Lung (tissue), 11 donors: ENCODE measurements at regions not wholly inside any gene's neighbourhood (a gene's known extent, or its start where the extent isn't known, plus 50 kb on each side); places are given as distances from the start of the nearest gene placed in this dataset.
A peak's percentile ranks its signal among the peaks of the same experiment; 100 is the strongest.

Experiments
- ATAC-seq: fragments of 200-7000 bp; cut with Tn5 transposase; one replicate; pipeline ENCODE4 v1.9.1; 2020; ENCODE audit warnings: moderate number of reproducible peaks; ENCODE audit not compliant: insufficient read depth, low FRiP score
- DNase-seq, 3 donors: peaks; one replicate each; pipeline ENCODE4 v3.0.0-alpha.2; 2013 to 2017
- H3K27ac ChIP-seq, 2 donors: one replicate each; pipeline ENCODE4 v1.5.1; 2013; ENCODE audit warnings: mild to moderate bottlenecking in 2 of 2, moderate library complexity in 2 of 2, control low read depth in 1 of 2, inconsistent platforms in 1 of 2, low read depth in 1 of 2, low read length in 1 of 2
- H3K27me3 ChIP-seq, 3 donors: one replicate each; pipeline ENCODE4 v1.5.1; 2013; ENCODE audit warnings: low read length in 2 of 3; ENCODE audit not compliant: control insufficient read depth in 3 of 3, insufficient read depth in 3 of 3
- H3K36me3 ChIP-seq, 4 donors: one replicate each; pipeline ENCODE4 v1.5.1; 2013; ENCODE audit warnings: low read length in 4 of 4, mild to moderate bottlenecking in 1 of 4, moderate library complexity in 1 of 4; ENCODE audit not compliant: control insufficient read depth in 4 of 4, insufficient read depth in 4 of 4
- H3K4me1 ChIP-seq, 5 donors: one replicate each; pipeline ENCODE4 v1.5.1; 2013; ENCODE audit warnings: low read length in 5 of 5, mild to moderate bottlenecking in 2 of 5, moderate library complexity in 1 of 5; ENCODE audit not compliant: control insufficient read depth in 5 of 5, insufficient read depth in 5 of 5
- H3K4me3 ChIP-seq: one replicate; pipeline ENCODE4 v1.5.1; 2013; ENCODE audit warnings: mild to moderate bottlenecking, control low read depth, moderate library complexity
- H3K9ac ChIP-seq, 2 donors: one replicate each; pipeline ENCODE4 v1.5.1; 2013; ENCODE audit warnings: low read length in 2 of 2, control low read depth in 1 of 2; ENCODE audit not compliant: insufficient read depth in 1 of 2
- H3K9me3 ChIP-seq, 4 donors: one replicate each; pipeline ENCODE4 v1.5.1; 2013; ENCODE audit warnings: low read length in 3 of 4, mild to moderate bottlenecking in 1 of 4, moderate library complexity in 1 of 4; ENCODE audit not compliant: control insufficient read depth in 4 of 4, insufficient read depth in 3 of 4
- WGBS, 2 donors: extraction: QIAGEN DNeasy Blood & Tissue Kit; methylation state at CpG; one replicate each; pipeline ENCODE4 v1.1.7; 2013; 5-methylcytosine and 5-hydroxymethylcytosine counted together
- TF ChIP-seq, protein P1 (sequence below): IDR thresholded peaks from 2 replicates; pipeline ENCODE4 v1.5.1; 2012; ENCODE audit warnings: mild to moderate bottlenecking; ENCODE audit errors: control extremely low read depth, extremely low read depth
- donor health status: control.
- donor health status: control.
- donor health status: Bipolar disorder and iron deficiency.
- donor health status: healthy.
- donor health status: DM: yes; HTN: yes; CAD: no.

GRCh38 chr2:128449226-128450061, 130.8 kb upstream of the HS6ST1 start:
- H3K4me3 ChIP-seq = no peak overlapping the region
- no peaks in the 10 kb centered on the region for H3K27me3 ChIP-seq
- no peak overlapping the region for H3K9ac ChIP-seq
- WGBS, 2 donors = 88 to 91% methylated on average over 24 of the region's 24 CpGs
- TF ChIP-seq, protein P1, sequence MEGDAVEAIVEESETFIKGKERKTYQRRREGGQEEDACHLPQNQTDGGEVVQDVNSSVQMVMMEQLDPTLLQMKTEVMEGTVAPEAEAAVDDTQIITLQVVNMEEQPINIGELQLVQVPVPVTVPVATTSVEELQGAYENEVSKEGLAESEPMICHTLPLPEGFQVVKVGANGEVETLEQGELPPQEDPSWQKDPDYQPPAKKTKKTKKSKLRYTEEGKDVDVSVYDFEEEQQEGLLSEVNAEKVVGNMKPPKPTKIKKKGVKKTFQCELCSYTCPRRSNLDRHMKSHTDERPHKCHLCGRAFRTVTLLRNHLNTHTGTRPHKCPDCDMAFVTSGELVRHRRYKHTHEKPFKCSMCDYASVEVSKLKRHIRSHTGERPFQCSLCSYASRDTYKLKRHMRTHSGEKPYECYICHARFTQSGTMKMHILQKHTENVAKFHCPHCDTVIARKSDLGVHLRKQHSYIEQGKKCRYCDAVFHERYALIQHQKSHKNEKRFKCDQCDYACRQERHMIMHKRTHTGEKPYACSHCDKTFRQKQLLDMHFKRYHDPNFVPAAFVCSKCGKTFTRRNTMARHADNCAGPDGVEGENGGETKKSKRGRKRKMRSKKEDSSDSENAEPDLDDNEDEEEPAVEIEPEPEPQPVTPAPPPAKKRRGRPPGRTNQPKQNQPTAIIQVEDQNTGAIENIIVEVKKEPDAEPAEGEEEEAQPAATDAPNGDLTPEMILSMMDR = no peak
- ATAC-seq (no peak), DNase-seq (peak; percentile 79 to 87 (median 79))
- no peak overlapping the region for H3K27ac ChIP-seq
- H3K9me3 ChIP-seq = no peaks in the 10 kb centered on the region
- peaks cover 0 to 44% (median 6%) of the 10 kb centered on the region in 5 donors for H3K4me1 ChIP-seq
- no peaks in the 10 kb centered on the region for H3K36me3 ChIP-seq

DNA sequence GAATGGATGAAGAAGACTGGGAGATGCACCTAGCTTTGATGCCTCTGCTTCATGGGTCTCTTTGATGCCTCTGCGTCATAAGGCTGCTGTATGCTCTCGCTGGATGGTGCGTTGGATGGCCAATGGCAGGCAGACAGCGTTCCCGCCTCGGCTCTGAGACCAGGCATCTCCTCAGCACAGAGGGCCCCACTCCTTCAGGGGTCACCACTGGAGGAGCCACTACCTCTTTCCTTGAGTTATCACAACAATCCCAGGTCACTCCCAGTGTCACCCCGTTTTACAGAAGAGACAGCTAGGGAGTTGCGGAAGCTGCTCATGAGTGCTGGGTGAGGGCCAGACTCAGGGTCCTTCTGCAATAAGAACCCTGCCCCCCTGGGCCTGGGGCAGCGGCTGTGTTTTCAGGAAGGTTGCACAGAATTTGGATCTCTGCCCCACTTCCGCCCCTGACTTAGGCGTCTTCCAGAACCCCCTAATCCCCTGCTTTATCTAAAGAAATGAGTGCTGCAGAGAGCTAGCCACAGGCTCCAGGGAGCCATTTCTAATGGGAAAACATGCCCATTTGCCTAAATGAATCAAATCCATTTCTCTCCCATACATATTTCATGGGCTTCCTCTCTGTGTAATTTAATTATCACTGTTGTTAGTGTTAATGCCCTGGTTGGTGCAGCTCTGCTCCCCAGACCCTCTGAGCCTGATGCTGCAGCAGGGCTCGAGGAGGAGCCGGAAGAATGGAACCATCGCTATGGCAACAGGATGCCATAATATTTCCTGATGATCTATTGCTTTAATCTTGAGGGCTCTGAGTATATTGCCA, 131.8 kb upstream of the HS6ST1 start:
- Histone ChIP-seq H3K4me3 (no peak overlapping the region), H3K36me3 (no peaks in the 10 kb centered on the region), H3K9ac (no peak overlapping the region), H3K4me1 (peaks cover 0 to 37% (median 6%) of the 10 kb centered on the region in 5 donors), H3K27me3 (no peaks in the 10 kb centered on the region), H3K9me3 (no peaks in the 10 kb centered on the region), H3K27ac (no peak overlapping the region)
- TF ChIP-seq, protein P1 = no peak
- 81 to 88% methylated on average over 14 of the region's 14 CpGs for WGBS, 2 donors
- DNase-seq (peak in 2 of 3 donors; percentile 61 to 69), ATAC-seq (no peak)

DNA sequence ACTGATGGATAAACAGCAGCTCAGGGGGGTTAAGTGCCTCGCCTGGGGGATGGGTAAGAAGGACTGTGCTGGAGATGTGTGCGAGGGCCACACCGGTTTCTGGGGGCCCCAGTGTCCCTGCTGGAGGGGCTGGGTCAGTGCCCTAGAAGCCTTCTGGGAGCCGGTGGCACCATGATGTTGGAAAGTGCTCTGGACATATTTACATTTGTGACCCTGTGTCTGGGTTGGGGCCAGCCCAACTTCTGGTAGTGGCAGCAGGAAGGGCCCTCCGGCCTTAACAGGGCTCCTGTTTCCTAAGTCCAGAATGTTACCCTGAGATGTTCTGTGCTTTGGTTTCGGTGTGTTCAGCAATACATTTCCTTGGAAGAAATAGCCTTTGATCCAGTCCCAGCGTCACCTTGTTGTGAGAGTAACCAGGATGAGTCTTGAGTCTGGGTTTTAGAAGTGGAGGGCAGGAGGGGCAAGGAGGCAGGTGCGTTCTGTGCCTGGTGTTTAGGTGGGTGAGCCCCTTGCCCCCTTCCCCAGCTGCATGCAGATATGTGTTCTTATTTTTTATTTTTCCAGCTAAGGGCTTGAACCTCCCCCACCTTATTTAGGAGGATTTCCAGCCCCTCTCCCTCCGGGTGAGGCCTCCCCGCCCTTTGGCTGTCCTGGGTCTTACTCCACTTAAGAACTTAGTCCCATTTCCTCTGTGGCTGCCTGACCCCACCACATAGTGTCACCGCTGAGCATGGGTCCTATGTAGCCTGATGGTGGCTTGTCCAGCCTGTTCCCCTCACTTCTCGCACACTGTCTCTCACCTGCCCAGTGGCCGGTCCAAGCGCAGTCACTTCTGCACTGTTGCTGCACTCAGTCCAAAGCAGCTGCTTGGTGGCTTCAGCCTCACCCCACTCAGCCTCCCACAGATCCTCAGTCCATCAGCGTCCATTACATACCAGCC, 132.7 kb upstream of the HS6ST1 start:
- Histone ChIP-seq H3K9me3 (no peaks in the 10 kb centered on the region), H3K4me1 (peaks cover 0 to 30% (median 6%) of the 10 kb centered on the region in 5 donors), H3K27ac (no peak overlapping the region), H3K9ac (no peak overlapping the region), H3K36me3 (no peaks in the 10 kb centered on the region), H3K4me3 (no peak overlapping the region), H3K27me3 (no peaks in the 10 kb centered on the region)
- no peak for ATAC-seq
- WGBS, 2 donors = 84 to 94% methylated on average over 15 of the region's 15 CpGs
- DNase-seq = no peak
- TF ChIP-seq, protein P1 = no peak
